Erythroblast (primary cell): ENCODE measurements at regions not wholly inside any gene's neighbourhood (a gene's known extent, or its start where the extent isn't known, plus 50 kb on each side); places are given as distances from the start of the nearest gene placed in this dataset.
A peak's percentile ranks its signal among the peaks of the same experiment; 100 is the strongest.
"Not testable (repeated sequence)": the region's sequence is repeated elsewhere in the genome, so short reads cannot be mapped to it uniquely, and the experiment has no call there.

Experiments used
- DNase-seq, 2 experiments: peaks; one replicate each; lab custom pipeline; 2025; lab: John Stamatoyannopoulos, UW
- GATA1 ChIP-seq: IDR thresholded peaks from 2 replicates; pipeline ENCODE4 v1.6.1; 2011; ENCODE audit warnings: low read depth, mild to moderate bottlenecking, control low read depth, low read length, moderate library complexity
- POLR2A ChIP-seq: IDR thresholded peaks from 2 replicates; pipeline ENCODE4 v1.6.1; 2011; ENCODE audit warnings: mild to moderate bottlenecking, low read length

GRCh38 chr3:127448161-127448561, 142.4 kb downstream of the TPRA1 start:
- no peak for DNase-seq
- TF ChIP-seq GATA1 (no peak), POLR2A (no peak)

GRCh38 chr3:127446756-127447155, 143.8 kb downstream of the TPRA1 start:
- no peak for DNase-seq
- TF ChIP-seq POLR2A (no peak), GATA1 (no peak)

DNA sequence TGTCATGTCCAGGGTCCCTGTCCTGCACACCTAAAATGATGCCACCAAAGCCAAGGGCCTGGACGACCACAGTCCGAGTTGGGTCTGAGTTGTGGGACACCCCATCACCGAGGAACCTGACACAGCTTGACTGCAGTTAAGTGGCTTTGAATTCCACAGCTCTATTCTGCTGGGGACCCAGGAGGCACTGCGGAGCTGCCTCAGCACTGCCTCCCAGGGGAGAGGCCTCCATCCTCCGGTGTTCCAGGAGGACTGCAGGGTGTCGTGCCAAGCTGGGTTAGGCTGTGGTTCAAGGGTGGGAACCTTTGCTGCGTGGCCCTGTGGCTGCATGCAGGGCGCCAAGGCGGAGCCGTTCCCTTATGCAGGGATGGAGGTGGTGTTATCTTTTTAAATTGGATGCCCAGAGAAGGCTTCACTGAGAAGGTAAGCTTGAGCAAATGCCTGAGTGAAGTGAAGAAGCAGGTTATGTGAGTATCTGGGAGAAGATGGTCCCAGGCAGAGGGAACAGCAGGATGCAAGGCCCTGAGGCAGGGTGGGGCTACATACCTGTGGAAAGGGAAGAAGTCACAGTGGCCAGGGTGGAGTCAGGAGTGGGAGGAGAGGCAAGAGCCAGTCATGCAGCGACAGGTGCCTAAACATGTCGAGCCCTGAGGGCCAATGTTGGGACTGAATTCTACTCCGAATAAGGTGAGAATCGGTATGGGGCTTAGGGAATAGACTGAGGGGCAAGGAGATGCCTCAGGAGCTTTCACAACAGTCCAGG, 144.8 kb downstream of the TPRA1 start:
- DNase-seq = no peak
- TF ChIP-seq GATA1 (no peak), POLR2A (no peak)

DNA sequence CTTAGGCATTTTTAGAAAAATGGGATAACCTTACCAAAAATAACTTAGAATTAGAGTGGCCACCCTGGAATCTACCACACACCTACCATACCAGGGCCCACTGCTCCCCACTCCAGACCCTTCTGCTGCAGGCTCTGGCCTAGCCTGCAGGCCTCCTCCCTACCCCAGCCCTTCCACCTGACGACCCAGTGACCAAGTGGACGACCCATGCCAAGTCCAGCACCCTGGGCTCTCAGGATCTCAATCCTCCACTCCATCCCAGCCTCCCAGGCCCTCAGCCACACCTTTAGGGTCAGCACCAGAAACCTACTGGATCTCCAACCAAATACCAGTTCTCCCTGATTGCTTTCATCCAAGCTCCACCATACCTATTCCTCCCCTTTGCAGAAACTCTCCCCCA, 145.8 kb downstream of the TPRA1 start:
- TF ChIP-seq POLR2A = no peak
- no peak for TF ChIP-seq GATA1
- no peak for DNase-seq

- no peak for TF ChIP-seq POLR2A
- TF ChIP-seq GATA1 = no peak
- no peak for DNase-seq
Measured at GRCh38 chr3:127443581-127444375, 146.8 kb downstream of the TPRA1 start.

DNA sequence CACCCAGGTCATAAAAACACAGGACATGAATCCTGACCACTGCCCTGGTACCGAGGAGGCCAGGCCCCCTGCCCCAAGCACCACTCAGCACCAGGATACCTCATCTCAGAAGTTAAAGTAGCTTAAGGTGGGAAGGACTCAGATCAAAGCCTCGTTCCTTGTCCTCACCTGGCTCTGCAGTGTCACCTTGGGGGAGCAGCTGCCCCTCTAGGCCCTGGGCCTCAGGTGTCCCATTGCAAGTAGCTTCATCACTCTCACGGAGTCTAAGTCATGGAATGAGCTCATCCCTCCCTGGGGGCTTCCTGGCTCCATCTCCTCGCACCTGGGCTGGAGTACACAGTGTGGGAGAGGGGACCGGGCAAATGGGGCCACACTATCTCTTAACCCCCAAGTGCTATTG, 148.0 kb downstream of the TPRA1 start:
- TF ChIP-seq POLR2A (no peak), GATA1 (no peak)
- DNase-seq = no peak

DNA sequence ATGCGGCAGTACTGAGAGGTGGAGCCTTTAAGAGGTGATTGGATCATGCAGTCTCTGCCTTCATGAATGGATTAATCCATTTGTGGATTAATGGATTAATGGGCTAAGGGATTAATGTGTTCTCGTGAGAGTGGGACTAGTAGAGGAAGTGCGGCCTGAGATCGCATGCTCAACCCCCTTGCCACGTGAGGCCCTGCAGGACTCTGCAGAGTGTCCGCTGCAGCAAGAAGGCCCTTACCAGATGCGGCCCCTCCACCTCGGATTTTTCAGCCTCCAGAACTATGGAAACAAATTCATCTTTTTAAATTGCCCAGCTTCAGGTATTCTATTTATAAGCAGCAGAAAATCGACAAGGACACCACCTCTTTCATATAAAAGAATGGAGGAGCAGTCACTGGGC, 148.8 kb downstream of the TPRA1 start:
- no peak for TF ChIP-seq POLR2A
- TF ChIP-seq GATA1 = no peak
- no peak for DNase-seq

DNA sequence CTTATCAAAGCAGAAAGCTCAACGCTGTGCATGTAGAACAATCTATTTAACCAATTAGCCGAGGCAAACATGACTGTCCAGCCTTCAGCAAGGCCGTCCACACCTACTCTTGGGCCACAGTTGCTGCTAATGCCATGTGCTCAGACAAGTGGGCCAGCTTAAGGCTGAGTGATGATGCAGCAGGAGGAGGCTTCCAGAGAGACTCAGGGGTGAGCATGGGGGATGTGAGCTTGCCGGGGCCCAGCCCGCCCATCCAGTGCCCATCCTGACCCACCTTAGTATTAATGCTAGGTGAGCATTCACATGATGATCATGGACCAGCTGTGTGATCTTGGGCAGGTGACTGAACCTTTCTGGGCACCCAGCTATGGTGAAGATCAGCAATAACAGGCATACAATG, 150.1 kb downstream of the TPRA1 start:
- TF ChIP-seq POLR2A (no peak), GATA1 (no peak)
- DNase-seq = no peak

DNA sequence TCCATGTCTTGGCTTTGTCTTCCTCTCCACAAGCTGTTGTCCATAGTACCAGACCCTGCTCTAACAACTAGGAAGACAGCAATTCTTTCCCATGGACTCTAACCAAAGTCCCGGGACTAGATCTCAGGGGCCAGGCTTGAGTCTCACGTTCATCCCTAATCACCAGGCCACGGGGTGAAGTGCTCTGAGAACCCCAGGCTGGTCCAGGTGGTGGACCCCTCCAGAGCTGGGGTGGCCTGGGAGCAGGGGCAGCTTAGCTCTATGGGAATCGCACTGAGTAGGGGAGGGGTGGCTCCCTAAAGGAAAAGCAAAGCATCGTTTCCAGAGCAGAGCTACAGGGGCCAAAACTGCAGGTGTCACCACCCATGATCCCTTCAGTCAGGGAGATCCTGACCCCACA, 150.9 kb downstream of the TPRA1 start:
- DNase-seq = no peak

DNA sequence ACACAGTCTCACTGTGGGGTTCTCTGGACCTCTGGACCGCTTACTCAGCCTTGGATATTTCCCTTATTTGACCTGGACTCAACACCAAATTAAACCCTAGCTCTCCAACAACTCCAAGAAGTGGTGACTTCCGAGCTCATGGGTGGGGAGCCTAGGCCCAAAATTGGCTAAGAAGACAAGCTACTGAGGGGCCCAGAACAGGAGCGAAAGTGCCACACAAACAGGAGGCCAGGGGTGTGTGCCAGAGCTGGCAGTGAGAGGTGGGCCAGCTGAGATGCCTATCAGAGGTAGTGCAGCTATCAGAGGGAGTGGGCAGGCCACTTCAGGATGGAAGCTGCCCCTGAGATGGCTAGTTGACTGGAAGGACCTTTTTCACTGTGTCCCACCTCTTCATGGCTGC, 151.1 kb upstream of the PRR20G start:
- TF ChIP-seq POLR2A = no peak
- no peak for TF ChIP-seq GATA1
- no peak for DNase-seq

More for the DNA sequence above, 150.9 kb downstream of the TPRA1 start:
- TF ChIP-seq GATA1 (no peak), POLR2A (no peak)

DNA sequence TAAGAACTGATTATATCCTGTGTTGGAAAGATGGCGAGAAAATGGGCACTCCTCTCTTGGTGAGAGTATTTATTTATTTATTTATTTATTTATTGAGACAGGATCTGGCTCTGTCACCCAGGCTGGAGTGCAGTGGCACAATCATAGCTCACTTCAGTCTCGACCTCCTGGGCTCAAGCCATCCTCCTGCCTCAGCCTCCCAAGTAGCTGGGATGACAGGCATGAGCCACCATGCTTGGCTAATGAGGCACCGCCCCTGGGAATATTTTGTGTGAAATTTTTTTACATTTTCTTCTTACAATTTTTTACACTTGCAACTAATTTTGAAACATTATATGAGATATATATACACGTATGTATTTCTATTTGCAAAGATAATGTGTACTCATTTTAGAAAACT, 150.5 kb upstream of the PRR20G start:
- DNase-seq = no peak
- TF ChIP-seq GATA1 = no peak
- no peak for TF ChIP-seq POLR2A

DNA sequence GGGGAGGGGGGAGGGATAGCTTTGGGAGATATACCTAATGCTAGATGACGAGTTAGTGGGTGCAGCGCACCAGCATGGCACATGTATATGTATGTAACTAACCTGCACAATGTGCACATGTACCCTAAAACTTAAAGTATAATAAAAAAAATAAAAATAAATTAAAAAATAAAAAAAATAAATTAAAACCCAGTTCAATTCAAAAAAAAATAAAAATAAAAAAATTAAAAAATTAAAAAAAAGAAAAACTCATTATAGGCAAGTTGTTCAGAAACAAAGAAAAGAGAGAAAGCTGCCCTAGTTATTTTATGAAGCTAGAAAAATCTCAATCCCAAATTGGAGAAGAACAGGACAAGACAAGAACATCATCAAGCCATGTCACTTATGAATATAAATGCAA, 147.5 kb upstream of the PRR20G start:
- DNase-seq = not testable (repeated sequence)

- peak in 1 of 2 experiments; percentile 15 for DNase-seq
- TF ChIP-seq POLR2A (no peak), GATA1 (no peak)
Measured at GRCh38 chr3:127431066-127431465, 143.2 kb upstream of the PRR20G start.

- TF ChIP-seq POLR2A = no peak
- TF ChIP-seq GATA1 = no peak
- DNase-seq = no peak
Measured at GRCh38 chr3:127428344-127428997, 140.6 kb upstream of the PRR20G start.
